HG03045 (cell line): ENCODE measurements at regions not wholly inside any gene's neighbourhood (a gene's known extent, or its start where the extent isn't known, plus 50 kb on each side); places are given as distances from the start of the nearest gene placed in this dataset.
A peak's percentile ranks its signal among the peaks of the same experiment; 100 is the strongest.
"Not testable (repeated sequence)": the region's sequence is repeated elsewhere in the genome, so short reads cannot be mapped to it uniquely, and the experiment has no call there.

Experiments
- ATAC-seq: cut with Tn5 transposase; IDR thresholded peaks from one replicate; pipeline ENCODE4 v1.9.1; 2021; ENCODE audit warnings: mild to moderate bottlenecking, moderate library complexity; ENCODE audit not compliant: unreplicated experiment

DNA sequence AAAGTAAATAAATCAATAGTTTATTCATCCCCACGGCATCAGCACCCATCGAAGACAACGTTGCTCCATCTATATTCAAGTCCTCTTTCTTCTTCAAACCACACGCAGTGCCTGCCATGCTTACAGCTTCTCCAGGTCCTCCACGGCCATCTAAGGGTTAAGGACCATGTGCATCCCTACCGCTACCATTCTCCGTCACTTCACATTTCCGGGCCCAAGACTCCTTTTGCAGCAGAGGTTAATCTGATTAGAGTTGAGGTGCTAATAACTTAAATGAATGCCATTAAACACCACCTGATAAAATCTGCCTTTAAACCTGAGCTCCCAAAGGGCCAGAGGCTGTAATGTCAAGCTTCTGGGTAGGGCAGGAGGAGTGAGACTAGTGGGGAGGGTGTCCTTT, 79.7 kb upstream of the CCND2 start:
- ATAC-seq: no peak

DNA sequence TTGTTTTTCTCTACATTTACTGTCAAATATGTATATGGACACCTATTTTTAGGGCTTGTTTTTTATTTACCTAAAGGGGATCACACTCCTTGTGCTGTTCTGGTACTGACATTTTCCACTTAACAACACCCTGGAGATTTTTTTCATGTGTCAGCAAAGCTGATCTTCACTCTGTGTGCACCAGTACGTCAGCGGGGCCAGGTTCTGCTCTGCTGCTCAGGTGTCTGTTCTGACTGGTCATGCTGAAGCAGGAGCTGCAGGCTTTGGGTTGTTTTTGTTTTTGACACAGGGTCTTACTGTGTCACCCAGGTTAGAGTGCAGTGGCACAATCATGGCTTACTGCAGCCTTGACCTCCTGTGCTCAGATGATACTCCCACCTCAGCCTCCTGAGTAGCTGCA, 81.9 kb upstream of the CCND2 start:
- no peak for ATAC-seq

- ATAC-seq: no peak
These were observed 82.4 kb upstream of the CCND2 start for GRCh38 chr12:4191149-4191548.

- ATAC-seq: no peak
These were observed 83.0 kb upstream of the CCND2 start for GRCh38 chr12:4190366-4191063.

- no peak for ATAC-seq
These were observed 83.8 kb upstream of the CCND2 start for GRCh38 chr12:4189721-4190120.

GRCh38 chr12:4187916-4188315, 85.6 kb upstream of the CCND2 start:
- ATAC-seq: no peak

- ATAC-seq: not testable (repeated sequence)
These were observed 86.2 kb upstream of the CCND2 start for GRCh38 chr12:4187315-4187714.

GRCh38 chr12:4178424-4179170, 95.0 kb upstream of the CCND2 start:
- ATAC-seq: no peak

DNA sequence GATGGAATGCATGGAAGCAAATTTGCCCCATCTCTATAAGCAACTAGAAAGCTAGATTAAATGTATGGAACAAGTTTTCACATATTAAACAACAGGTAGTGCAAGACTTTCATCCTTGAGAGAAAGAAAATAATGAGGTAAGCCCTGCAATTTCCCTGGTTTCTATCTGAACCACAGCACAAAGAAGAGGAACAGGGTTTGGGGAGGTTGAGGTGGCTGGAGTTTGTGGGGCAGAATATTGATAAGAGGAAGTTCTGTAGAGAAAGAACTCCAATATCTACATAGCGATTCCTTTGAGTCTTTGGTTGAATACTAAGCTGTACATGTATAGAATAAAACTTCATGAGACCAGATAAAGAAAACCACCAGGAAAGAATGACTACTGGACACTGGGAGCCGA, 96.3 kb upstream of the CCND2 start:
- no peak for ATAC-seq

GRCh38 chr12:4176168-4176567, 97.4 kb upstream of the CCND2 start:
- ATAC-seq: no peak

- no peak for ATAC-seq
These were observed 99.1 kb upstream of the CCND2 start for GRCh38 chr12:4174417-4174816.

- no peak for ATAC-seq
These were observed 100.6 kb upstream of the CCND2 start for GRCh38 chr12:4172999-4173398.

DNA sequence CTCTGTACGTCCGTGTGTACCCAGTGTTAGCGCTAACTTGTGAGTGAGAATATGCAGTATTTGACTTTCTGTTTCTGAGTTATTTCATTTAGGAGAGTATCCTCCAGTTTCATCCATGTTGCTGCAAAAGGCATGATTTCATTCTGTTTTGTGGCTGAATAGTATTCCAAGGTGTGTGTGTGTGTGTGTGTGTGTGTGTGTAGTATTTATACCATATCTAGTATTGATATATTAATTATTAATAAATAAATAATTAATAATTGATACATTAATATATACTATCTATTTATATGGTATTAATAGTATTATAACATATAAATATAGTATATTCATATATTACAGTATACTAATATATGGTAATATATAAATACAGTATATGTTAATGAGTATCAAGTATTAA, 101.8 kb upstream of the CCND2 start:
- ATAC-seq: no peak

DNA sequence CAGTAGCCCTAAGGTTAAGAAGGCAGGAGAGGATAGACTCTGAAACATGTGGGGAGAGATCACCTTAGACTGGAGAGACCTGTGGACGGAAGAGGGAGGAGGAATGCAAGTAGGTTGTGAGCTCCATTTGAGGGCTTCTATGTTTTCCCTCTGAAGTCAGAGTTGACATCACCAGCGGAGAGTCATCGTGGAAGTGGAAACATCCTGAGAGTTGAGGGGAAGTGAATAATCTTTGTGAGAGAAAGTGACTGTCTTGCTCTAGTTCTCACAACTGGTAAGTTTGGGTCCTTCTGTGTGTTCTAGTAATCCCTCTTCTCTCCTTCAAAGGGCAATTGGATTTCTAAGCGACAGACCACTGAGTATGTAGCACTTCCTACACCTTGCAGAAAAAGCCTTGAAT, 103.6 kb upstream of the CCND2 start:
- no peak for ATAC-seq

DNA sequence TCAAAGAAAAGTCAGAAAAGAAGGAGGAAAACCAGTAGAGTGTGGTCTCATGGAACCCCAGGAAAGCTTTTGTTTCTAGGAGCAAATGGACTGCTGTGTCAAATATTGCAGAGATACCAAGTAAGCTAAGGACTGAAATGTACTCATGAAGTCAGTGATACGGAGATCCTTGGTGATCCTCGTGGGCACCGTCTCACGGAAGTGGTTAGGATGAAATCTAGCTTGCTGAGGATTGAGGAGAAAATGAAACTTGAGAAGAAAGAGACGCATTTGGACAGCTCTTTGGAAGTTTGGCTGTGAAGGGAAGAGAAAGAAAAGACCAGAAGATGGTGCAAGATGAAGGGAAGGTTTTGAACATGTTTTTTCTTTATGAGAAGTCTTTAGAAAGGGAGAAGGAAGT, 104.0 kb upstream of the CCND2 start:
- ATAC-seq: no peak

DNA sequence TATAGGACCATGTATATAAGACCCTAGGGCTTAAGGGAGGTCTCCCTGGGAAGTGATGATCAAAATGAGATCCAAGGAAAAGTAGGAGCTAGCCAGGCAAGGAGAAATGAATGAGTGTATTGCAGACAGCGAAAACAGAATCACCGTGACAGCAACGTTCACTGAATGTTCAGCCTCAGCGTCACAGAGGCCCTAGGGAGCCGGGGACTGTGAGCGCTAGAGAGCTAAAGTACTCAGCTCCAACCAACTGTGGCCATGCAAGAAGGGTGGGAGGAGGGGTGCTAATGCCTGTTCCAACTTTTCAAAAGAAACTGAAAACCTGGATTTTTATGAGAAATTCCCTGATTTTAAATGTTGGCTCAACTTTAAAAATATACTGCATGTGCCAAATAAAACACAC, 105.5 kb upstream of the CCND2 start:
- no peak for ATAC-seq

GRCh38 chr12:4164559-4165558, 108.7 kb upstream of the CCND2 start:
- peak; percentile 67 for ATAC-seq

- ATAC-seq: no peak
These were observed 109.4 kb upstream of the CCND2 start for GRCh38 chr12:4164188-4164558.

- ATAC-seq: no peak
These were observed 111.8 kb upstream of the CCND2 start for GRCh38 chr12:4161718-4162117.

DNA sequence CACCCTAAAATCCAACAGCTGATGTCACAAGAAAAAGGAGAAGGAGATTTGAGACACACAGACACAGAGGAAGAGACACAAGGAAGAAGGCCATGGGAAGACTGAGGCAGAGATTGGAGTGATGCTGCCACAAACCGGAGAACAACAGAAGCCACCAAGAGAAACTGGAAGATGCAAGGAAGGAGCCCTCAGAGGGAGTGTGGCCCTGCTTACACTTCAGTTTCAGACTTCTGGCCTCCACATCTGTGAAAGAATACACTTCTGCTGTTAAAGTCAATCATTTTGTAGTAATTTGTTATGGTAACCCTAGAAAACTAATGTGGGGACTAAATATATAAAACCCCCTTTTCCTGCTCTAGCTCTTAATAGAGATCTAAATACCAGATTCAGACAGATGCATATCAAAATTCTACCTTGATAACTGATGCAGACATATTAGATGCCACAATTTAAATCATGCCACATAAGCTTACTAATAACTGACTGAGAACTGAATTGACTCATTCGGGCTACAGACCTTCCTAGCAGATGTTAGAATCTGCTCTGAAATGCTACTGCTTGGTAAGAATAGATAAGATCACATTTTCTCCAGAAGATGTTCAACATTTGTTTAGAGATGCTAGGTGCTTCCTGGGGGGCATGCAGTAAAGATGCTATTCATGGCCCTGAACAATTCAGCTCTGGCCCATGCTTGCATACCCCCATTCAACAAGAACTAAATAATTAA, 113.1 kb upstream of the CCND2 start:
- ATAC-seq: no peak

DNA sequence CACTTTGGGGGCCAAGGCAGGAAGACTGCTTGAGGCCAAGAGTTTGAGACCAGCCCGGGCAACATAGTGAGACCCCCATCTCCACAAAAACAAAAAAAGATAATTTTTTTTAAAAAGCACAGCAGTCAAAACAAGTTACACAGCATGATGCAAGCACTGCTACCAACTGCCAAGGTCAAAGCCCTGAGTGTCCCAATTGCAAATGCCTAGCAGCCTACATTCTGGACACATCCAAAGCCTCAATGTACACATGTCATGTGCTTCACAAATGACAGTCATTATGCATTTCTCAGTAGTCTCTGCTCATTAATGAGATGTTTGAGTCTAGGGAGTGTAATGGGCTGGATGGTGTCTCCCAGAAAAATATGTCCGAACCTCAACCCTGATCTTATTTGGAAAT, 113.7 kb upstream of the CCND2 start:
- ATAC-seq: no peak
